ENCODE measurements at regions not wholly inside any gene's neighbourhood (a gene's known extent, or its start where the extent isn't known, plus 50 kb on each side); places are given as distances from the start of the nearest gene placed in this dataset.

- TF ChIP-seq, protein P1, sequence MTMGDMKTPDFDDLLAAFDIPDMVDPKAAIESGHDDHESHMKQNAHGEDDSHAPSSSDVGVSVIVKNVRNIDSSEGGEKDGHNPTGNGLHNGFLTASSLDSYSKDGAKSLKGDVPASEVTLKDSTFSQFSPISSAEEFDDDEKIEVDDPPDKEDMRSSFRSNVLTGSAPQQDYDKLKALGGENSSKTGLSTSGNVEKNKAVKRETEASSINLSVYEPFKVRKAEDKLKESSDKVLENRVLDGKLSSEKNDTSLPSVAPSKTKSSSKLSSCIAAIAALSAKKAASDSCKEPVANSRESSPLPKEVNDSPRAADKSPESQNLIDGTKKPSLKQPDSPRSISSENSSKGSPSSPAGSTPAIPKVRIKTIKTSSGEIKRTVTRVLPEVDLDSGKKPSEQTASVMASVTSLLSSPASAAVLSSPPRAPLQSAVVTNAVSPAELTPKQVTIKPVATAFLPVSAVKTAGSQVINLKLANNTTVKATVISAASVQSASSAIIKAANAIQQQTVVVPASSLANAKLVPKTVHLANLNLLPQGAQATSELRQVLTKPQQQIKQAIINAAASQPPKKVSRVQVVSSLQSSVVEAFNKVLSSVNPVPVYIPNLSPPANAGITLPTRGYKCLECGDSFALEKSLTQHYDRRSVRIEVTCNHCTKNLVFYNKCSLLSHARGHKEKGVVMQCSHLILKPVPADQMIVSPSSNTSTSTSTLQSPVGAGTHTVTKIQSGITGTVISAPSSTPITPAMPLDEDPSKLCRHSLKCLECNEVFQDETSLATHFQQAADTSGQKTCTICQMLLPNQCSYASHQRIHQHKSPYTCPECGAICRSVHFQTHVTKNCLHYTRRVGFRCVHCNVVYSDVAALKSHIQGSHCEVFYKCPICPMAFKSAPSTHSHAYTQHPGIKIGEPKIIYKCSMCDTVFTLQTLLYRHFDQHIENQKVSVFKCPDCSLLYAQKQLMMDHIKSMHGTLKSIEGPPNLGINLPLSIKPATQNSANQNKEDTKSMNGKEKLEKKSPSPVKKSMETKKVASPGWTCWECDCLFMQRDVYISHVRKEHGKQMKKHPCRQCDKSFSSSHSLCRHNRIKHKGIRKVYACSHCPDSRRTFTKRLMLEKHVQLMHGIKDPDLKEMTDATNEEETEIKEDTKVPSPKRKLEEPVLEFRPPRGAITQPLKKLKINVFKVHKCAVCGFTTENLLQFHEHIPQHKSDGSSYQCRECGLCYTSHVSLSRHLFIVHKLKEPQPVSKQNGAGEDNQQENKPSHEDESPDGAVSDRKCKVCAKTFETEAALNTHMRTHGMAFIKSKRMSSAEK (CRISPR knock-in tag; IDR thresholded peaks at IDR 0.05; ENCODE audit: borderline replicate concordance), result no peak
- TF ChIP-seq, protein P2, sequence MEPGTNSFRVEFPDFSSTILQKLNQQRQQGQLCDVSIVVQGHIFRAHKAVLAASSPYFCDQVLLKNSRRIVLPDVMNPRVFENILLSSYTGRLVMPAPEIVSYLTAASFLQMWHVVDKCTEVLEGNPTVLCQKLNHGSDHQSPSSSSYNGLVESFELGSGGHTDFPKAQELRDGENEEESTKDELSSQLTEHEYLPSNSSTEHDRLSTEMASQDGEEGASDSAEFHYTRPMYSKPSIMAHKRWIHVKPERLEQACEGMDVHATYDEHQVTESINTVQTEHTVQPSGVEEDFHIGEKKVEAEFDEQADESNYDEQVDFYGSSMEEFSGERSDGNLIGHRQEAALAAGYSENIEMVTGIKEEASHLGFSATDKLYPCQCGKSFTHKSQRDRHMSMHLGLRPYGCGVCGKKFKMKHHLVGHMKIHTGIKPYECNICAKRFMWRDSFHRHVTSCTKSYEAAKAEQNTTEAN (CRISPR knock-in tag; IDR thresholded peaks at IDR 0.05), result no peak
Observed at GRCh38 chr3:178097576-178097975, 438.7 kb upstream of the KCNMB2 start (continued).

DNA sequence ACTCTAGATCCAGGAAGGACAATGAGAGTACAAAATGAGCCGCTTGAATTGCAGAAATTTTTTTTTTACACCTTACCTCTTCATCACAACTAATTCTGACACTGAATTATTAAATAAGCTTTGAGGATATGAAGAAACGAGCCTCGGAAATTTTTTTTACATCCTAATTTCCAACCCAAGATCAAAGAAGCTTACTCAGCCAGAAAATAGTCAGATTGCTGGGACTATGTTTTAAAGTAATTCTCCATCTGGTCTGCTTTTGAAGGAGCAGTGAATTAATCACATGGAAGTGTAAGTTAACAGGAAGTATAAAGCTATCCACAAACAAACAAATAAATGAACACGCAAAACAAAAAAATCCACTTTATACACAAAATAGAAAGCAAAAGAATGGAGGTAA, 437.0 kb upstream of the KCNMB2 start:
- no peak for DNase-seq (ENCODE audit: low spot score)
- POLR2A ChIA-PET, result no interaction called here
- TF ChIP-seq ZNF232 (CRISPR knock-in tag; IDR thresholded peaks at IDR 0.05) (no peak), TP53 (CRISPR knock-in tag; IDR thresholded peaks at IDR 0.05) (no peak), E2F5 (CRISPR knock-in tag; IDR thresholded peaks at IDR 0.05) (no peak), OVOL2 (CRISPR knock-in tag; IDR thresholded peaks at IDR 0.05; ENCODE audit: borderline replicate concordance) (no peak)
- TF ChIP-seq, protein P3, sequence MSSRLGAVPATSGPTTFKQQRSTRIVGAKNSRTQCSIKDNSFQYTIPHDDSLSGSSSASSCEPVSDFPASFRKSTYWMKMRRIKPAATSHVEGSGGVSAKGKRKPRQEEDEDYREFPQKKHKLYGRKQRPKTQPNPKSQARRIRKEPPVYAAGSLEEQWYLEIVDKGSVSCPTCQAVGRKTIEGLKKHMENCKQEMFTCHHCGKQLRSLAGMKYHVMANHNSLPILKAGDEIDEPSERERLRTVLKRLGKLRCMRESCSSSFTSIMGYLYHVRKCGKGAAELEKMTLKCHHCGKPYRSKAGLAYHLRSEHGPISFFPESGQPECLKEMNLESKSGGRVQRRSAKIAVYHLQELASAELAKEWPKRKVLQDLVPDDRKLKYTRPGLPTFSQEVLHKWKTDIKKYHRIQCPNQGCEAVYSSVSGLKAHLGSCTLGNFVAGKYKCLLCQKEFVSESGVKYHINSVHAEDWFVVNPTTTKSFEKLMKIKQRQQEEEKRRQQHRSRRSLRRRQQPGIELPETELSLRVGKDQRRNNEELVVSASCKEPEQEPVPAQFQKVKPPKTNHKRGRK (CRISPR knock-in tag; IDR thresholded peaks at IDR 0.05; ENCODE audit: borderline replicate concordance), result no peak
- peaks cover 11% of the 10 kb centered on the region for H3K9me3 Mint-ChIP-seq
- H3K27me3 Mint-ChIP-seq (ENCODE audit: low read depth), result no peaks in the 10 kb centered on the region
- H3K27ac Mint-ChIP-seq, result no peak overlapping the region
- H3K4me3 Mint-ChIP-seq, result no peak overlapping the region
- H3K4me1 Mint-ChIP-seq, result peaks cover 38% of the 10 kb centered on the region
- H3K36me3 Mint-ChIP-seq, result no peaks in the 10 kb centered on the region
- CTCF ChIA-PET, result no interaction called here
- no peak for ATAC-seq

DNA sequence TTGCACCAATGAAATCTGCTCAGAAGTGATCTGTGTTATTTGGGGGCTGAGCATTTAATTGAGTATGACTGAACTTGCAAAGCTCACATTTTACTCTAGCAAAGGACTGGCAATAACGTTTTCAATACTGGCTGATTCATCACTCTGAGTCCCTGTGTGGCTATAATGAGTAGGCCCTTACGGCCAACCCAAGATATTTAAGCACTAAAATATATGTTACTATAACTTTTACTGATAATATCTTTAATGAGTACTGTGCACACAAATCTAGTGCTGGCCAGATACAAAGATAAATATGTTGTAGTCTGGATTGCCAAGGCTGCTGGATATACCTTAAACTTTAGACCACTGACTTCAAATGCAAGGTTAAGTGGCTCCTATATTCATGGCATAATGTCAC, 436.4 kb upstream of the KCNMB2 start:
- DNase-seq (ENCODE audit: low spot score), result no peak
- H3K9me3 Mint-ChIP-seq, result peaks cover 5% of the 10 kb centered on the region
- no peak overlapping the region for H3K4me3 Mint-ChIP-seq
- TF ChIP-seq, protein P4, sequence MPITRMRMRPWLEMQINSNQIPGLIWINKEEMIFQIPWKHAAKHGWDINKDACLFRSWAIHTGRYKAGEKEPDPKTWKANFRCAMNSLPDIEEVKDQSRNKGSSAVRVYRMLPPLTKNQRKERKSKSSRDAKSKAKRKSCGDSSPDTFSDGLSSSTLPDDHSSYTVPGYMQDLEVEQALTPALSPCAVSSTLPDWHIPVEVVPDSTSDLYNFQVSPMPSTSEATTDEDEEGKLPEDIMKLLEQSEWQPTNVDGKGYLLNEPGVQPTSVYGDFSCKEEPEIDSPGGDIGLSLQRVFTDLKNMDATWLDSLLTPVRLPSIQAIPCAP (CRISPR knock-in tag; IDR thresholded peaks at IDR 0.05), result no peak
- TF ChIP-seq ZNF396 (CRISPR knock-in tag; IDR thresholded peaks at IDR 0.05; ENCODE audit: borderline replicate concordance) (no peak), ZNF671 (CRISPR knock-in tag; IDR thresholded peaks at IDR 0.05) (no peak), TCF7 (CRISPR knock-in tag; IDR thresholded peaks at IDR 0.05; ENCODE audit: low read depth) (no peak), SMAD3 (CRISPR knock-in tag; IDR thresholded peaks at IDR 0.05; ENCODE audit: borderline replicate concordance) (no peak), EMX1 (CRISPR knock-in tag; IDR thresholded peaks at IDR 0.05) (no peak), NR1H2 (CRISPR knock-in tag; IDR thresholded peaks at IDR 0.05) (no peak)
- TF ChIP-seq, protein P5, sequence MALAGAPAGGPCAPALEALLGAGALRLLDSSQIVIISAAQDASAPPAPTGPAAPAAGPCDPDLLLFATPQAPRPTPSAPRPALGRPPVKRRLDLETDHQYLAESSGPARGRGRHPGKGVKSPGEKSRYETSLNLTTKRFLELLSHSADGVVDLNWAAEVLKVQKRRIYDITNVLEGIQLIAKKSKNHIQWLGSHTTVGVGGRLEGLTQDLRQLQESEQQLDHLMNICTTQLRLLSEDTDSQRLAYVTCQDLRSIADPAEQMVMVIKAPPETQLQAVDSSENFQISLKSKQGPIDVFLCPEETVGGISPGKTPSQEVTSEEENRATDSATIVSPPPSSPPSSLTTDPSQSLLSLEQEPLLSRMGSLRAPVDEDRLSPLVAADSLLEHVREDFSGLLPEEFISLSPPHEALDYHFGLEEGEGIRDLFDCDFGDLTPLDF (CRISPR knock-in tag; IDR thresholded peaks at IDR 0.05), result no peak
- no peak overlapping the region for H3K27ac Mint-ChIP-seq
- H3K4me1 Mint-ChIP-seq, result peaks cover 38% of the 10 kb centered on the region
- POLR2A ChIA-PET, result no interaction called here
- no peaks in the 10 kb centered on the region for H3K27me3 Mint-ChIP-seq (ENCODE audit: low read depth)
- ATAC-seq, result no peak
- no peaks in the 10 kb centered on the region for H3K36me3 Mint-ChIP-seq
- CTCF ChIA-PET, result no interaction called here
